ENCODE measurements at regions not wholly inside any gene's neighbourhood (a gene's known extent, or its start where the extent isn't known, plus 50 kb on each side); places are given as distances from the start of the nearest gene placed in this dataset.
"Not testable (repeated sequence)": the region's sequence is repeated elsewhere in the genome, so short reads cannot be mapped to it uniquely, and the experiment has no call there.

DNA sequence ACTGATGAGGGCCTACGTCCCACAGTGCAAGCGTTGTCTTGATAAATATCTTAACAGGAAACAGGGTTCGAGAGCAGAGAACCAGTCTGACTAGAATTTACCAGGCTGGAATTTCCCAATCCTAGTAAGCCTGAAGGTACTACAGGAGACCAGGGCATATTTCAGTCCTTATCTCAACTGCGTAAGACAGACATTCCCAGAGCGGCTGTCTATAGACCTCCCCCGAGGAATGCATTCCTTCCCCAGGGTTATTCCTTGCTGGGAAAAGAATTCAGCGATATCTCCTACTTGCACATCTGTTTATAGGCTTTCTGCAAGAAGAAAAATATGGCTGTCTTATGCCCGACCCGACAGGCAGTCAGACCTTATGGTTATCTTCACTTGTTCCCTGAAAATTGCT, 1074.1 kb upstream of the CELF4 start:
- not testable (repeated sequence) for TF ChIP-seq EZH2 (IDR thresholded peaks at IDR 0.05; ENCODE audit: borderline replicate concordance, low read depth, low read length, severe bottlenecking); JUN (IDR thresholded peaks at IDR 0.05; ENCODE audit: borderline replicate concordance, insufficient read depth, insufficient read length, low read depth)
- TF ChIP-seq, protein P1, sequence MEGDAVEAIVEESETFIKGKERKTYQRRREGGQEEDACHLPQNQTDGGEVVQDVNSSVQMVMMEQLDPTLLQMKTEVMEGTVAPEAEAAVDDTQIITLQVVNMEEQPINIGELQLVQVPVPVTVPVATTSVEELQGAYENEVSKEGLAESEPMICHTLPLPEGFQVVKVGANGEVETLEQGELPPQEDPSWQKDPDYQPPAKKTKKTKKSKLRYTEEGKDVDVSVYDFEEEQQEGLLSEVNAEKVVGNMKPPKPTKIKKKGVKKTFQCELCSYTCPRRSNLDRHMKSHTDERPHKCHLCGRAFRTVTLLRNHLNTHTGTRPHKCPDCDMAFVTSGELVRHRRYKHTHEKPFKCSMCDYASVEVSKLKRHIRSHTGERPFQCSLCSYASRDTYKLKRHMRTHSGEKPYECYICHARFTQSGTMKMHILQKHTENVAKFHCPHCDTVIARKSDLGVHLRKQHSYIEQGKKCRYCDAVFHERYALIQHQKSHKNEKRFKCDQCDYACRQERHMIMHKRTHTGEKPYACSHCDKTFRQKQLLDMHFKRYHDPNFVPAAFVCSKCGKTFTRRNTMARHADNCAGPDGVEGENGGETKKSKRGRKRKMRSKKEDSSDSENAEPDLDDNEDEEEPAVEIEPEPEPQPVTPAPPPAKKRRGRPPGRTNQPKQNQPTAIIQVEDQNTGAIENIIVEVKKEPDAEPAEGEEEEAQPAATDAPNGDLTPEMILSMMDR (IDR thresholded peaks at IDR 0.05; ENCODE audit: extremely low read depth in 1 of 2, insufficient read depth in 1 of 2, low read depth in 1 of 2, low read length in 2 of 2), result not testable (repeated sequence)

Data from endothelial cell of umbilical vein (primary cell).